ENCODE measurements at regions not wholly inside any gene's neighbourhood (a gene's known extent, or its start where the extent isn't known, plus 50 kb on each side); places are given as distances from the start of the nearest gene placed in this dataset.
"Not testable (repeated sequence)": the region's sequence is repeated elsewhere in the genome, so short reads cannot be mapped to it uniquely, and the experiment has no call there.

- no peak for DNase-seq (ENCODE audit: low spot score)
These were observed 610.6 kb upstream of the DIPK2B start for GRCh38 chrX:45811326-45811725.

DNA sequence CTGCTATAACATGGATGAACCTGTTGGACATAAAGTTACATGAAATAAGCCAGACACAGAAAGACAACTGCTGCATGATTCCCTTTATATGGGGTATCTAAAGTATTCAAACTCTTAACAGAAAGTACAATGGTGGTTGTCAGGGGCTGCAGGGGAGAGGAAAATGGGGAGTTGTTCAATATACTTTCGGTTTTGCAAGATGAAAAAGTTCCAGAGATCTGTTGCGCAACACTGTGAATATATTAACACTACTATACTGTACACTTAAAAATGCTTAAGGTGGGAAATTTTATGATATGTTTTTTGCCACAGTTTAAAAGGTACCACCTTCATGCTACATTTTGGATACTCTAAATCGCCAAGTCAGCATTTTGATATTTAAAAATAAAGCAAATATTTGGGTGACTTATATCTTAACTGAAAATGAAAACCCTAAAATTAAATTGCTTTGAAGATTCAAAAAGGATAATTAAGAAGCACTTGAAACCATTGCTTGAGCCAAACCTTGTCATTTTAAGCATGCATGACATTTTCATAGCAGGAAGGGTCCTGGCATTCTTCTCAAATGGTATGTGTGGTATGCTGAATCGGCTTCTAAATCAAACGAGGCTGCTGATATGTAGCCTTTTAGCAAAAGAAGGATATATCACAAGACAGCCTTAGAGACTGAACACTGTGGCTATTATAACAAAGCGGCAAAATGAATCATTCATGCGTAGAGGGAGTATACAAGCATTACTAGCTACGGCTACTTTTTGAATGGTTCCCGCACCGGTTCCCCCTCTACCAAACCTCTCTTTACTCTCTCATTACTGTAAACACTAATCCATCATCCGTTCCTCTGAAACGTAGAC is 607.1 kb upstream of the DIPK2B start:
- no peak for DNase-seq (ENCODE audit: low spot score)

DNA sequence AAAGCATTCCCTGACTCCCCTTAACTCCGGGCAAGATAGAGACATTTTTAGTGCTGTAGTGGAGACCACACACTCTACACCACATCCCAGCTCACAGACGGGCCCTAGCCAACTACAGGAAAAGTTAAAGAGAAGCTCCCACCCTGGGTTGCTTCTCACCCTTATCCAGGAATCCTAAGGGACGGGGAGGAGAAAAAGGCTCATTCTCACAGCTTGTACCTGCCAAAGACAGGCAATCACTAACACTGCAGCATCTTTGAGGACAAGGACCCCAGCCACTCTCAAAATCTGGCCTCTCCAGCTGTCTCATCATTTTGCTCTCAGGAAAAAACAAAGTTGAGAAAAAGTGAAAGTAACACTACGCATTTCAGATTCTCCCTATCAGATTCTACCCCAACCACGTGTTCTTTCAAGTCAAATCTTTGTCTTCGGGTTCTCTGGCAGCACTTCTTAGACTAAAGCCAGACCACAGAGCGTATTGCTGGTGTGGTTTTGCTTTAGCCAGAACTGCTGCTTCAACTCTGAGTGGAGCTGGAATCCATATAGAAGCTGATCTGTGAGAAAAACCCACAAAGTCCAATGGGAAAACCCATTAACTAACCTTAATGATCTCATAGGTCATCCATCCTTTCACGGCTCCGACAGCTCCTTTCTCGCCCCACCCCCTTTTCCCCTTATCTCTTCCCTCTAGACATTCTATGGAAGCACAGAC is 605.9 kb upstream of the DIPK2B start:
- DNase-seq (ENCODE audit: low spot score): no peak

DNA sequence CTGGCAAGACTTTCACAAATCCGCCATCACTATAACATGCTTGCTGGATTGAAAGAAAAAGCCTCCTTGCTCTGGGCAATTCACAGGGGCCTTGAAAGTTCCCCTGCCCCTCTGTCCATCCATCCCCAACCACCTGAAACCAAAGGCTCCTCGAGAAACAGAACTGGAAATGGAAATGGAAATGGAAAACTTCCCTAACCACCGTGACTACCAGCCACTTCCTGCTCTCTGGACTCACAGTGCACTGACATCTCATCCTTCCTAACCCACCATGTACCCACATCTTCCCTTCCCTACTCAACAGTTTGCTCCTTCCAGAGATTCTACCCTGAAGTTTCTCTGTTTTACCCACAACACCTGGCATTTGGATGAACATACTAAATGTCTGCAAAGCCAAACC is 603.6 kb upstream of the DIPK2B start:
- no peak for DNase-seq (ENCODE audit: low spot score)

DNA sequence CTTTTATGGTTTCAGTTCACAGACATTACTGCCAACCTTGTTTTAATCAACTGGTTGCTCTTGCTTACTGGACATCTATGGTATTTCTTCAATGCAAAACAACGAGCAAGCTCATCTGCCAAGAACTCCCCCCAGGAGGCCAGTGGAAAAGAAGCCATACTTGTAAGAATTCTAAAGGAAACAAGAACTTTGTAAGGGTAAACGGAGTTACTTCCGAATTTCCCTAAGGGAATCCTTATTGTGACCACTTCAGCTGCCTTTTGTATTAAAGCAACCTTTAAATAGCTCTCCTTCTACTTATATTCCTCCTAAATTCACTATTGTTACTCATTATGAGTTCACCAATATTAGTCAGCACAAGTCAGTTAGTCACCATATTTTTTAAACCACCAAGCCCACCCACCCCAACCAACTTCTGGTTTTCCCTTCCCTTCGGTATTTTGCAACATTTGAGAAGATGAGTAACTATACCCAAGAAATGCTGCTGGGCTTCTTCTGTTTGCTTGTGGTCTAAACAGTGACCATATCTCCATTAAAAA is 602.8 kb upstream of the DIPK2B start:
- DNase-seq (ENCODE audit: low spot score): no peak

DNA sequence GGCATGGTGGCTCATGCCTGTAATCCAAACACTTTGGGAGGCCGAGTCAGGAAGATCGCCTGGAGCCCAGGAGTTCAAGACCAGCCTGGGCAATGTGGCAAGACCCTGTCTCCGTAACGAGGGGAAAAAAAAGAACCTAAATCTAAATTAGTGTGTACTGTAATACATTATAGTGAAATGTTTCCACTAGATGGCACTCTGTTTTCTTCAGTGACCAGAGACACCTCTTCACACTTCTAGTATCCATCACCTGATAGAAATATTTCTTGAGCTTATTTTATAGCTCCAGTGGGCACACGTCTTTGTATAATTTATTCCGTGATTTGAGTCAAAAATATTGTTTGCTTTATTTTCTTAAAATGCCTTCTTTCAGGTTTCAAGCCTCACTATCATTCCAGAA is 600.9 kb upstream of the DIPK2B start:
- no peak for DNase-seq (ENCODE audit: low spot score)

DNA sequence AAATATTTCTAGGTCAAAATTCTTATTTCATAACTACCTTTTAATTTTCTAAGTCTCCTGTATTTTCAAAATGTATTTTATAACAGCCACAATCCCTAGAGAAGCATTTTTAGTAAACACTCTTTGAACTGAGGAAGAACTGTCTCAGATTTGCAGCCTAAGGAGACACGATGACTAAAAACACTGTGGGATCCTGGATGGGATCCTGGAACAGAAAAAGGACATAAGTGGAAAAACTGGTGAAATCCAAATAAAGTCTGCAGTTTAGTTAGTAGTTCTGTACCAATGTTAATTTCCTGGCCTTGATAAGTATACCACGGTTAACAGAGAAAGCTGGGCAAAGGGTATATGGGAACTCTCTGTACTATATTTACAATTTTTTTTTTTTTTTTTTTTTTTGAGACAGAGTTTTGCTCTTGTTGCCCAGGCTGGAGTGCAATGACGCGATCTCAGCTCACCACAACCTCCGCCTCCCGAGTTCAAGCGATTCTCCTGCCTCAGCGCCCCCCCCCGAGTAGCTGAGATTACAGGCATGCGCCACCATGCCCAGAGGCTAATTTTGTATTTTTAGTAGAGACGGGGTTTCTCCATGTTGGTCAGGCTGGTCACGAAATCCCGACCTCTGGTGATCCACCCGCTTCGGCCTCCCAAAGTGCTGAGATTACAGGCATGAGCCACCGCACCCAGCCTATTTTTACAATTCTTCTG is 600.2 kb upstream of the DIPK2B start:
- not testable (repeated sequence) for DNase-seq (ENCODE audit: low spot score)

DNA sequence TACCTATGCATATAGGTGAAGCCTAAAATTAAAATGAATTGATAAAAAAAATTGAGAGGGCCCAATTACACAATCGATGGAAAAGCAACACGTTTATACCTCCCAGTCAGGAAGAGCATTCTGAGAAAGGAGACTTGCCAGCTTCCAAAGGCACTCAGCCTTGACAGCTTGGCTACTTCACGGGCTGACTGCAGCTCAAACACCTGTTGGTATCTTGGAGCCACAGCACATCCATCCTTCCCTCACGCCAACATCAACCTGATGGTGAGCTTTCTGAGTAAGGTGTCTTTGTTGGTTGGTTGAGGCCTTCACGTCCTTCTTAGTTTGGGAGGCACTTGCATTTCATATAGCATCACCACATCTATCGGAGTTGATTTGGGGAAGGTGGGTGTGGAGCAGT is 598.9 kb upstream of the DIPK2B start:
- DNase-seq (ENCODE audit: low spot score): no peak

- no peak for DNase-seq (ENCODE audit: low spot score)
These were observed 594.9 kb upstream of the DIPK2B start for GRCh38 chrX:45795546-45795945.

GRCh38 chrX:45794995-45795337 is 594.3 kb upstream of the DIPK2B start:
- DNase-seq (ENCODE audit: low spot score): no peak

- no peak for DNase-seq (ENCODE audit: low spot score)
These were observed 593.8 kb upstream of the DIPK2B start for GRCh38 chrX:45794323-45794994.

DNA sequence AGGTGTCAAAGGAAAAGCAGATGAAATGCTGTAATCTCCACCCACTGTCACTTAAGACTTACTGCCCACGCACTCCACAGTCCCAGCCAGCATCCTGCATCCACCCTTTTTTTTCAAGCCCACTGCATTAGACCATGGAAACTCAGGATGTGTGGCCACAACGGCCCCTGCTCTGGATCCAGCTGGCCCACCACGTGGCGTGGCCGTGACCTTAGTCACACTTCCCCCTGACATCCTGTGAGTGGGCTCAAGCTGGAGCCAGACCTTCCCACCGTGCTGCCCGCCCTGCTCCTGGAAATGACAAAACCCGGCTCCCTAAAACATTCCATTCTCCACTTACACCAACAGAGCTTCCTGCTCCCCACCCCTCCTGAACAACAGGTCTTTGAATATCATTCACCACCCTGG is 588.3 kb upstream of the DIPK2B start:
- DNase-seq (ENCODE audit: low spot score): no peak

DNA sequence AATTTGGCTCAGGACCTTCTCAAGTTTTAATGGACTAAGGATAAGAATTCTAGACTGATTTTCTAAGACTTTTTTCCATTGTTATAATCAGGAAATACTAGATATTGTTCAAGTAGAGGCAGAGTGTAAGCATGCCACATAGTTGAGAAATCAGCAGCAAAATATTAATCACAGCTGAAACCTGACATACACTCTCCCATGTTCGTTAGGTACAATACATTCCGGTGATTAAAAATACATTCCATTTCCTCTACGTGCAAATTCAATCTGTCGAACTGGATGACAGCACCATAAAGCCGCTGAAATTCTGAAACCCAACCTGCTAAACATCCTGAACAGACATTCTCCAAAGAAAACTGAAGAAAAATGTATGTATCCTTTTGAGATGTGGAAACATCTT is 587.6 kb upstream of the DIPK2B start:
- DNase-seq (ENCODE audit: low spot score): no peak

DNA sequence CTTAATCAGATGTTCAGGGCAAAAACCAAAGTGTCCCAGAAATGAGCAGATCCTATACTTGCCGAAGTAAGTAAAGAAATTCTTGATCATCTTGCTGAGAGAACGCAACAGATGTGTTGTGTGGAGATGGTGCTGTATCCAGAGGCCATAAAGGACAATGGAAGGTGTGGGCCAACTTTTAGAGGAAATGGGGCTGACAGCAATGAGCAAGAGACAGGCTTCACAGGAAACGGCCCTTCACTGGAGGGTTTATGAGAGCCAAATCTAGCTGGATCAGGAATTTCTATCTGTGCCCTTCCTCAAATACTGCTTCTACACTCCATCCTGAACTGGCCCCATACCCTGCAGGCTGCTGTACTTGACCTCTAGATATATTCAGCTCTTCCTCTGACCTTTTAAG is 583.9 kb upstream of the DIPK2B start:
- DNase-seq (ENCODE audit: low spot score): no peak

DNA sequence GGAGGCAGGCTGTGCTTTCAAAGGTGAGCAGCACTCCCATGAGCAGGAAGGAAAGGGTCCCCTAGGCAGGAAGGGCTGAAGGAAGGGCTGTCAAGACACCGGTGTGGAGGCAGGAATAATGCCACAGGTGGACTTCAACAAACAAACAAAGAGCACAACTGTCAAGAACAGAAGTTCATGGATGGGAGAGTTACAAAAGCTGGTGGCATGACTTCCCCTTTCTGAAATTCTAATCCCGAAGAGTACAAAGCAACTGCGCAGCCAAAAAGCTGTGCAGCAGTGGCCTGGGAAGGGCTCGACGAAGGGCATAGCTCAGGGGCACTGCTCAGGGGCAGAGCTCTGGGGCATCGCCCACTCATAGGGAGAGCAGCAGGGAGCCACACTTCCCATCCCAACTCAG is 582.3 kb upstream of the DIPK2B start:
- no peak for DNase-seq (ENCODE audit: low spot score)

DNA sequence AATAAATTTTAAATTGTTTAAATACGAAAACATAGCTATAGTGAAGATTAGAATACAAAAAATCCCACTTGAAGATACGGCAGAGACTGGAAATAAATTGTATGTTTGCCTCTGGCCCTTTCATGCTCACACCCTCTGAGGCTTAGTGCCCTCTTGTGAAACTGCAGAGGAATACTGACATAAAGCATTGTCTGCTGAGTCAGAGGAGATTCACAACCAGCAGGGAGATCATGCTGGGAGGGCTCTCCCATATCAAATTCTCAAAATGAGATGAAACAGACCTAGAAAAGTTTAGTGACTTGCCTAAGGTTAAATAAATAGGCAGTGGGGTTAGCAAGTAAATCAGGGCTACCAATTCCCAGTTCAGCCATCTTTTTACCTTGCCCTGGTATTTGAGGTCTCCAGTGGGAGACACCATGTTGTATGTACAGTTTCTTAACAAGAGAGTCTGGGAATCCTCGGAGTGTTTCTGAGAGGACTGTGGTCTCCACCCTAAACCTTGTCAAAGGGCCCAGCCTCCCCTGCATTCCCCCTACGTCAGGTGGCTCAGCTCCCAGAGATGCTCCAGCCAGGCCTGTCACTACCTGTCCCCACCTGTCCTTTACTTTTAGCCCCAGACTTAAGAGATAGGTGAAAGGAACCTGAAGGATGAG is 581.4 kb upstream of the DIPK2B start:
- DNase-seq (ENCODE audit: low spot score): no peak

DNA sequence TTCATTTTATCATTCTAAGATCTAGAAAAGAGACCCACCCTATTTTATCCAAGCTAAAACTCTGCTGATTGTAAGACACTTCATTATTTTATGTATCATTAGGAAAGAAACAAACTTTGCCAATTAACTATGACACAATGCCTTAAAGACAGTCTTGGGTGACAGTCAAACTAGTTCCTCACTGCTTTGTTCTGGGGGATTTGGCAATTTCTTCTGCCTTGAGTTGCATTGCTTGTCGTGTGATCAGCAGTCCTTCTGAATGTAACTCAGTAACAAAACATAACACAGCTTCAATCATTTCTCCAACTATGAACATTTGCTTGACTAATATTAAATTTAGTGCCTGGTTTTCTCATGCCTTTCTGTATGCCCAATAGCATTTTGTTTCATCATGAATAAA is 577.9 kb upstream of the DIPK2B start:
- no peak for DNase-seq (ENCODE audit: low spot score)

GRCh38 chrX:45777366-45777765 is 576.7 kb upstream of the DIPK2B start:
- DNase-seq (ENCODE audit: low spot score): no peak

- DNase-seq (ENCODE audit: low spot score): no peak
These were observed 574.8 kb upstream of the DIPK2B start for GRCh38 chrX:45775468-45775867.

- DNase-seq (ENCODE audit: low spot score): no peak
These were observed 574.3 kb upstream of the DIPK2B start for GRCh38 chrX:45774961-45775360.

GRCh38 chrX:45773572-45773971 is 572.9 kb upstream of the DIPK2B start:
- no peak for DNase-seq (ENCODE audit: low spot score)
